Chondrocyte (in vitro differentiated cells): ENCODE measurements at regions not wholly inside any gene's neighbourhood (a gene's known extent, or its start where the extent isn't known, plus 50 kb on each side); places are given as distances from the start of the nearest gene placed in this dataset.

Experiments used
- DNase-seq: peaks from one replicate; pipeline ENCODE4 v3.0.0; 2021; ENCODE audit warnings: mixed read lengths, low spot score
- H3K27ac Mint-ChIP-seq: one replicate; pipeline ENCODE4 v1.8.0; 2021; ENCODE audit warnings: mild to moderate bottlenecking, moderate library complexity, mixed read lengths; ENCODE audit not compliant: unreplicated experiment
- H3K27me3 Mint-ChIP-seq: 2 replicates; pipeline ENCODE4 v1.8.0; 2021; ENCODE audit warnings: low read depth, mixed read lengths
- H3K36me3 Mint-ChIP-seq: 2 replicates; pipeline ENCODE4 v1.8.0; 2021; ENCODE audit warnings: low read depth, mixed read lengths
- H3K4me1 Mint-ChIP-seq: 2 replicates; pipeline ENCODE4 v1.8.0; 2021; ENCODE audit warnings: low read depth, mild to moderate bottlenecking, mixed read lengths
- H3K4me3 Mint-ChIP-seq: one replicate; pipeline ENCODE4 v1.8.0; 2021; ENCODE audit warnings: mild to moderate bottlenecking, moderate library complexity, mixed read lengths; ENCODE audit not compliant: unreplicated experiment
- H3K9me3 Mint-ChIP-seq: 2 replicates; pipeline ENCODE4 v1.8.0; 2021; ENCODE audit warnings: low read depth, mixed read lengths
- CTCF ChIP-seq: fragments of 200-600 bp; sonication (generic); IDR thresholded peaks from 2 replicates; pipeline ENCODE4 v1.5.0; 2021; ENCODE audit warnings: antibody characterized with exemption, mild to moderate bottlenecking, moderate library complexity

- peaks cover under 1% of the 10 kb centered on the region for H3K9me3 Mint-ChIP-seq
- no peaks in the 10 kb centered on the region for H3K36me3 Mint-ChIP-seq
- no peak overlapping the region for H3K4me3 Mint-ChIP-seq
- no peak for TF ChIP-seq CTCF
- peaks cover 28% of the 10 kb centered on the region for H3K4me1 Mint-ChIP-seq
- peak; percentile 82 for DNase-seq
- H3K27me3 Mint-ChIP-seq: no peaks in the 10 kb centered on the region
- H3K27ac Mint-ChIP-seq: no peak overlapping the region
These were observed 93.0 kb upstream of the CTDP1 start for GRCh38 chr18:79586436-79587225.

- TF ChIP-seq CTCF: no peak
- peaks cover under 1% of the 10 kb centered on the region for H3K36me3 Mint-ChIP-seq
- H3K27ac Mint-ChIP-seq: no peak overlapping the region
- H3K4me3 Mint-ChIP-seq: no peak overlapping the region
- H3K9me3 Mint-ChIP-seq: peaks cover 7% of the 10 kb centered on the region
- peak; percentile 71 for DNase-seq
- H3K4me1 Mint-ChIP-seq: peaks cover 28% of the 10 kb centered on the region
- H3K27me3 Mint-ChIP-seq: no peaks in the 10 kb centered on the region
These were observed 92.3 kb upstream of the CTDP1 start for GRCh38 chr18:79587226-79587741.

GRCh38 chr18:79587779-79588635, 91.6 kb upstream of the CTDP1 start:
- Mint-ChIP-seq H3K4me3 (no peak overlapping the region), H3K4me1 (peaks cover 28% of the 10 kb centered on the region), H3K27ac (peak overlapping the region; percentile 92), H3K27me3 (peaks cover 1% of the 10 kb centered on the region), H3K36me3 (peaks cover 4% of the 10 kb centered on the region), H3K9me3 (peaks cover 12% of the 10 kb centered on the region)
- TF ChIP-seq CTCF: no peak
- DNase-seq: peak; percentile 90

GRCh38 chr18:79588636-79589481, 90.7 kb upstream of the CTDP1 start:
- peak; percentile 89 for DNase-seq
- Mint-ChIP-seq H3K4me3 (no peak overlapping the region), H3K36me3 (peaks cover 4% of the 10 kb centered on the region), H3K27ac (peak overlapping the region; percentile 92), H3K4me1 (peaks cover 28% of the 10 kb centered on the region), H3K27me3 (peaks cover 8% of the 10 kb centered on the region), H3K9me3 (peaks cover 19% of the 10 kb centered on the region)
- no peak for TF ChIP-seq CTCF
